HT-29 (cell line): ENCODE measurements at regions not wholly inside any gene's neighbourhood (a gene's known extent, or its start where the extent isn't known, plus 50 kb on each side); places are given as distances from the start of the nearest gene placed in this dataset.

Experiments
- DNase-seq: peaks from one replicate; pipeline ENCODE4 v3.0.0-alpha.2; 2015; ENCODE audit warnings: low spot score

DNA sequence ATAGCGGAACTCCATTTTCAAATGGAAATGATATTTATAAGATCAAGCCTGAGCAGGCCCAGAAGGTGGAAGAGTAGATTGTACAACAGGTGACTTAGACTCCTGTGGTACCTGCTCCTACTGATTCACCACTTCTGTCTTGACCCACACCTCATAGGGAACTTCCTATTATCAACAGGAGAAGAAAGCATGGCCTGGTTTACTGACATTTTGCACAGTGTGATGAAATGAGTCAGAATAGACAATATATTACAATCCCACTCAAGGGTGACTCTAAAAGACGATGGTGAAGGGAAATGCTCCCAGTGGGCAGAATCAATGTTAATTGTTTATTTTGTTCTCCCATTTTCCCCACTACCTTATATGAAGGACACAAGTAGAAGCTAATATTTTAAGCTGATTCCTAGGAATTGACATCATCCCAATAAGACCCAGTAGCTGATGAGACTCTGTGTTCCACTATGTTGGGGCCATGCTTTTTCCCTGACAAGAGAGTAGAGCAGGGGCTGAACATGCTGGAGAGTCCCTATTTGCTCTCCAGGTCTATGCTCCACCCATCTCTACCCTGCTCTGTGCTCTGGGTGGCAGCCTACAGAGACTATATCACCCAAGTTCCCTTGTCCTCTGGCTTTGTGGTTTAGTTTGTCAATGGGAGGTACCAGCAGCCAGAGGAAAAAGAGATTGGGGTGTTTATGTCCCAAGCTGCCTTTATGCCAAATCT is 163.4 kb upstream of the FSTL4 start:
- no peak for DNase-seq

DNA sequence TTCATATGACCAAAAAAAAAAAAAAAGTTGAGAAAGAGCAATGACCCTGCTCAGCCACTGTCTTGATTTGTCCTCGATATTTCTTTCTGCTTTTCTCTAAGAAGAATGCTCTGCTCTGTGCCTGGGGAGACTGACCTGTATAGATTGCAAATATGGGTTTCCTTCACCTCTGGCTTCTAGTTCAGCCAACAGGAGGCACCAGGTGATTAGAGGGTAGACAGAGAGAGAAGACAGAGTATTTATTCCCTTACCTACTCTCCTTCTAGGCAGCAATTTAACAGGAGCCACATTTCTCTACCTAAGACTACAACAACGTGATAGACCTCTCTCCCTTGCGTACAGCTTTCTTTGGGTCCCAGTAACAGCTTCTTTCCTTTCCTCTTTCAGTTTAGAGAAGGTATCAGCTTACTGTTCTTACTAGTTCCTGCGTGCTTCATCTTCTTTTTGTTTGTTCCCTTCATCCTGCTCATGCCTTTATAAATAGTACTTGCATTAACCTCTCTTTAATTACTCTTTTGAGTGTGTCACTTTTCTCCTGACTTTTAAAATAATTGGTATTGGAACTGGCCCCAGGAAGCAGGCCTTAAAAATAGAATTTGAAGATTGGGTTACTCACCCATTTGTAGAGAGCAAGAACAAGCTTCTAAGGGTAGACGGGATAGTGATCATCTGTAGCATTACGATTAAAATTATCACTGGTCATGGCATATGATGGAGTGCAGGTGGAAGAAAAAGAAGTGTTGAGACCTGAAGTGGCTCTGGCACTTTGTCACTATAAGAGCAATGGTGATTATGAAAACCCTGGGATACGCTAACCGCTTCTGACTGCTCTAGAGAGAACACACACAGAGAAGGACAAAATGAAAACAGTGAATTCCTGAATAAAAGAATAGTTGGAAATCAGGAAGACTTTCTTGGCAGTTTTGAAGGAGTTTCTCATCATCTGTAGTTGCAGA is 161.2 kb upstream of the FSTL4 start:
- DNase-seq = no peak

DNA sequence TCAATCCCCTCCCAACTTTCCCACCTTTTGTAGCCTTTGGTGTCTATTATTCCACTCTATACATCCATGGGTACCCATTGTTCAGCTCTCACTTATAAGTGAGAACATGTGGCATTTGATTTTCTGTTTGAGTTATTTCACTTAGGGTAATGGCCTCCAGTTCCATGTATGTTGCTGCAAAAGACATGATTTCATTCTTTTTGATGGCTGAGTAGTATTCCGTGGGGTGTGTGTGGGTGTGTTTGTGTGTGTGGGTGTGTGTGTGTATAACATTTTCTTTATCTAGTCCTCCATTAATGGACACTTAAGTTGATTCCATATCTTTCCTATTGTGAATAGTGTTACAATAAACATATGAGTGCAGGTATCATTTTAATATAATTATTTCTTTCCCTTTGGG is 157.5 kb upstream of the FSTL4 start:
- no peak for DNase-seq

GRCh38 chr5:133763744-133764143 is 151.4 kb upstream of the FSTL4 start:
- DNase-seq = no peak

DNA sequence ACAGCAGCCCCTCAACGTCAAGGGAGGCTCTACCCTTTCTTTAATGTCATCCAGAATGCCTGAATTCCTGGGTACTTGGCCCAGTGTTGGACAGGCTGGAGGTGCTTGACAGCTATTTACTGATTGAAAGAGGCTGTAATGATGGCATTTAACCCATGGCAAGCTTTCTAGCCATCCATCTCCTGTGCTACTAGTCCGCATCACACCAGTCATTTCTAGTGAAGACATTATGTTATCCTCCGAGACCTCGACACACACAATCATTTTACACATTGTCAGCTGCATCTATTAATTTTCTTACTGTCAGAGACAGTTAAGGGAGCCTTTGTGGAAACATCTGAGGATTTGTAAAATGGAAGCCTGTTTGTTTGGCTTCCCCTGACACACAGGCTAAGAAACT is 149.3 kb upstream of the FSTL4 start:
- no peak for DNase-seq

- DNase-seq = no peak
Observed at GRCh38 chr5:133760532-133760931, 148.2 kb upstream of the FSTL4 start.

- DNase-seq = no peak
Observed at GRCh38 chr5:133758641-133759040, 146.3 kb upstream of the FSTL4 start.

DNA sequence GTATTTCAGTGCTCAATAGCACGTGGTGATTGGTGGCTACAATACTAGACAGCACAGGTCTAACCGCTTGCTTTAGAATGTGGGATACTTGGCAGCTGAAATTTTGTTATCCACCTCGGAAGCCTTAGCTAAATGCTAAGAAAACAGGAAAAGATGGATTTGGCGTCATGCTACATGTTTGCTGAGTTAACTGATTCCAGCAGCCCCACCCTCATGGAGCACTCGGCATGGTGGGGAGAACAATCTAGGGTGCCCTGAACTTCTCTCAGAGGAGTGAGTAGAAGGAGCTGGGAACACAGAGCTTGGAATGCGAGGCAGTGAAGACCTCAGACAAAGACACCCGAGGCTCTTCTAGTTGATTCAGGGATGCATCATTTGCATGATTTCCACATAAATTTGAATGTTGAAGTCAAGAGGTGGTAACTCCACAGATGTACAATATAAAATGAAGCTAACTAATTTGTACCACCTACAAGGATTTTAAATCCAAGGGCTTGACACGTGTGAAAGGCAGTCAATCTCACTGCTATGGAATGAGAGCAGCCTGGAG is 145.1 kb upstream of the FSTL4 start:
- no peak for DNase-seq

GRCh38 chr5:133756756-133757155 is 144.4 kb upstream of the FSTL4 start:
- no peak for DNase-seq

DNA sequence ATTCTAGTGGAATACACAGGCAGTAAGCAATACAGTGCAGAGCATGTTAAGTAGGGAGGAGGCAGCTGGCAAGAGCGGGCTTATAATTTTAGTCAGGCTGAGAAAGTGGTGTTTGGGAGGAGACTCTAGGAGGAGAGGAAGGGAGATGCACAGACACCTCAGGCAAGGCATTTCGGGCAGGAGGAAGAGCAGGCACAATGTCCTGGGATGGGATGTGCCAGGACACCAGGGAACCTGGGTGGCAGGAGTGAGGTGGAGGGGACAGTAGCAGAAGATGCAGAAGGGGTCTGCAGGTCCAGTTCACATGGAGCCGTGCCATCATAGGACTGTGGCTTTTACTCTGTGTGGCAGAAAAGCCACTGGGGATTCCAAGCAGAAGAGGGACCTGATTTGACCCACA is 143.7 kb upstream of the FSTL4 start:
- DNase-seq = no peak

DNA sequence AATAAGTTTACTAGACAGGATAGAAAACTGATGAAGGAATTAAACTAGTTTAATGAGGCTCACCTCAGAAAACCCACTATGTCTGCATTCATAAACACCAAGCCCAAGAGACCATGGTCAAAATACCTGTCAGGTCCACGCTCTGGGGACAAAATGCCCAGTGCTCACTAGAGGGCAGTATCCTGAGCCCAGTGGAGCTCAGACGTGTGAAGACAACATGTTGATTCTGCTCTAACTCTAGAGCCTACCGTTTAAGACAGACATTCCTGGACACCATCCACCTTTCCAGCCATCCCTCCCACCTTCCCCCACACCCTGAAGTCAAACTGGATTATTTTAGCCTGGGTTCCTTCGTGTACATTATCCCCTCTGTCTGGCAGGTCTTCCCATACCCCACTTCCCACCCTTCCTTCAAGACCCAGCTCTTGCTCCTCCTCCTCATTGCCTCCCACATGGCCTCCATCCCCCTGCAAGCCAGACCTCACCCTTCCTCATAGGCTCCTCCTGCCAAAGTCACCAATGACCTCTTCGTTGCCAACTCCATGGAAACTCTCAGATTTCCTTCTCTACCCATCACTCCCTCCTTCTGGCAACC is 142.3 kb upstream of the FSTL4 start:
- peak; percentile 59 for DNase-seq

DNA sequence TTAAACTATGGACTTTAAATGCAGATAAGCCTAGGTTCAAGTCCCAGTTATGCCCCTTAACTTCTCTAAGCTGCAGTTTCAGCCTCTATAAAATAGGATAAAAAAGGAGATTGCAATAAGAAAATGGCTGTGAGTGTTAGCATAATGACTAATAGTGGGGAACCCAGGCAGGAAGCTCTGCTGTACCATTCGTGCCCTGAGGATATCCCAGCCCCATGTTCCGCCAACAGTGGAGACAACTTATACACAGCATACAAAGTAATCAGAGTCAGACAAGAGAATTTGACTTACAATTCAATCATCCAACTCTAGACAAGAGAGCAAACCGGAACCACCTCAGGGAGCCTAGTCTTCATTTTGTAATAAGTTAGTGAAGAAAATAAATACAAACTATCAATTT is 141.5 kb upstream of the FSTL4 start:
- no peak for DNase-seq

DNA sequence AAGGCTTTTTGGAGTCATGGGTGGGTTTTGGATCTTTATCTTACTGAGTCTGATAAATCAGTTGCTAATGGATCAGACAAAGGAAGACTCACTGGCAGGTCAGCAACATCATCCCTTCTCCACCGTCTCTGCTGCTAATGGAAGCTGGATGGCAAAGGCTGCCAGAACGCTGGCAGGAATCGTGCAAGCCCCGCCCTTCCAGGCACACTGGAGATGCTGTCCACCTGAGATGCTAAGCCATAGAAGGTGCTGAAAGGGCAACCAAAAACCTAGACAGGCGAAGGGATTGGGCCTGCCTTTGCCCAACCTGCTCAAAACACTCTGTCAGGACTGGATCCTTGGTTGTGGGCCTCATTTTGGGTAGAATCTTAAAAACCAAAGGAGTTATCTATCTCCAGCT is 139.5 kb upstream of the FSTL4 start:
- DNase-seq = no peak

DNA sequence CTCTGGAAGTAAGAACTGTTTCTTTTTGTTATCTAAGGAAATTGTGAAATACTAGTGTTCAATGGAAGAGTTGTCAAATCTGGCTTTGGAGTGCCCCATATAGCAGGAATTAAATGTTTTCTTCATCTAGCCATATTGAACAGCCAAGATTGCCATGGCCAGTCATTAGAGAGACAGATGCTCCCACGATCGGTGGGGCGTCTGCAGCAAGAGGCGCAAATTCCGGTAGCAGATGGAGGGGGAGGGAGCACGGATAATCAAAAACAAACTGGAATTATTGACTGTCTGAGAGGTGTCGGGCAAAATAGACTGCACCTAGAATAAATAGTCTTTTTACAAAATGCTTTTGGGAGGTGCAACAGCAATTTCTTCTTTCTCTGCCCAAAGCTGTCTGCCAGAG is 139.1 kb upstream of the FSTL4 start:
- no peak for DNase-seq

- DNase-seq = no peak
Observed at GRCh38 chr5:133750856-133751255, 138.5 kb upstream of the FSTL4 start.

DNA sequence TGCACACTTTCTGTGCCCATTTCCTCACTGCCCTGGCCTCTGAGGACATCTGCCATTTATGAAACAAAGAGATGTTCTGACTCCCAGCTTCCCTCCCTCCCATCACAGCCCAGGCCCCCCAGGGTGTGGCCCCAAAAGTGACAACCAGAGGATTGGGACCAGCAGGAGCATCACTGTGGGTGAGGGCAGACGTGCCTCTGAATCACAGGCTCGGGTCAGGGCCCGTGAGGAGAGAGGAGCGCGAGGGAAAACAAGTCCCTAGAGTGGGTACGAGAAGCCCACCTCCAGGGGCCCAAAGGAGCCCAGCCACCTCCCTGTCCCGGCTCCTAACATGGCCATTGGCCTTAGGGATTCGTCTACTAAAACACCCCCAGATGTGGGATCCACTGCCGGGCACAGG is 138.0 kb upstream of the FSTL4 start:
- no peak for DNase-seq

DNA sequence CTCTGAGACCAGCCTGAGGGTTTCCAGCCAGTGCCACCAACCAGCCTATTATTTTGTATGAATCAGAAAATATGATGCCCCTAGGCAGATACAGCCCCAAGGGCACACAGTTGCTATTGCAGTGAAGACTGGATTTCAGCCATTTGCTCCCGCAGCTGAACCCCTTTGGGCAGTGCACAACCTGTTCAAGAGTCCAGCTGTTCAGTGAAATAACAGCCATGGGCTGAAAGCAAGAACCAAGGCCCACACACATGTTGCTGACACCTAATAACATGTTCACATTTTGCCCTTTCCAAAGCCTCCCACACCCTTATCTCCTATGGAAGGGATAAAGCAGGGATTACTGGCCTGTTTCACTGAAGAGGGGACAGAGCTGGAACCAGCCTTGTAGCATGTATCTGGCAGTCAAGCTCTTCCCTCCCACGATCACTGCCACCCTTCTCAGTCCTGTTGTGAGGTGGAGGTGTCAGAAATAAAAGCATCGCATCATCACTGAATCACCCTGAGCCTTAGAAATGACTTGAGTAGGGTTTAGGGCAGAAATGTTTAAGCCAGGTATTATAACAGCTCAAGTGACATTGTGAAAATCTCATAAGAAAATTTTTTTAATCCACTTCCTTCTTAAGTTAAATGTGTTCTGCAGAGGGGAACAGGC is 137.1 kb upstream of the FSTL4 start:
- DNase-seq = no peak

DNA sequence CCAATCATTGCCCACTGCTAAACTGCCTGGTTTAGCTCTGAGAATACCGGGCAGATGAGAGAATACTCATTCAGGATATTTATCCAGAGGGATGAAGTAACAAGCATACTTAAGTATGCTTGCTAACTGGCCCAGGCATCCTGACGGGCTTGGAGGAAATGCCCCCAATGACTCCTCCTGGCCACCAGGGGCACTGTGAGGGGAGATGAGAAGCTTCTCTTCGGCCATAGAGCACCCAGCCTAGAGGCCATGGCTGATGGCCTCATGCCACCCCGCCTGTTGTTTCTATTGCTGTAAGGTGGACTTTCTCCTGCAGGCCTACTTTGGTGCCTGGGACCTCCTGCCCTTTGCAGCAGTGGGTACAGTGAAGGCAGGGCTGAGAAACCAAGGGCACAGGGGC is 134.5 kb upstream of the FSTL4 start:
- peak; percentile 11 for DNase-seq

DNA sequence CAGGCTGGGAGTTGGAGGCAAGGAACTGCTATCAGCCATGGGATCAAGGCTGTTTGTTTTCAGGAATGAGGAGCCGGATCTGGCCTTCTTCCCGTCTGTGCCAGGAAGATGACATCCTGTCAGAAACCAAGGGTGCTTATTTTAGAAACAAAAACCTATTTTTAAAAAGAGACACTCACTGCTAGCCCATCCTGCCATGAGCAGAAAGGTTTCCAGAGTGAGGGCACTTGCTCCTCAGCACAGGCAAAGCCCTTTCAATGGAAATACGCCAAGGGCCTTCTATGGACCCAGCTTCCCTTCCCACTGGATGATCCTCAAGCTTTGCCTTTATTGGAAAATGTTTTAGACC is 132.6 kb upstream of the FSTL4 start:
- DNase-seq = no peak

DNA sequence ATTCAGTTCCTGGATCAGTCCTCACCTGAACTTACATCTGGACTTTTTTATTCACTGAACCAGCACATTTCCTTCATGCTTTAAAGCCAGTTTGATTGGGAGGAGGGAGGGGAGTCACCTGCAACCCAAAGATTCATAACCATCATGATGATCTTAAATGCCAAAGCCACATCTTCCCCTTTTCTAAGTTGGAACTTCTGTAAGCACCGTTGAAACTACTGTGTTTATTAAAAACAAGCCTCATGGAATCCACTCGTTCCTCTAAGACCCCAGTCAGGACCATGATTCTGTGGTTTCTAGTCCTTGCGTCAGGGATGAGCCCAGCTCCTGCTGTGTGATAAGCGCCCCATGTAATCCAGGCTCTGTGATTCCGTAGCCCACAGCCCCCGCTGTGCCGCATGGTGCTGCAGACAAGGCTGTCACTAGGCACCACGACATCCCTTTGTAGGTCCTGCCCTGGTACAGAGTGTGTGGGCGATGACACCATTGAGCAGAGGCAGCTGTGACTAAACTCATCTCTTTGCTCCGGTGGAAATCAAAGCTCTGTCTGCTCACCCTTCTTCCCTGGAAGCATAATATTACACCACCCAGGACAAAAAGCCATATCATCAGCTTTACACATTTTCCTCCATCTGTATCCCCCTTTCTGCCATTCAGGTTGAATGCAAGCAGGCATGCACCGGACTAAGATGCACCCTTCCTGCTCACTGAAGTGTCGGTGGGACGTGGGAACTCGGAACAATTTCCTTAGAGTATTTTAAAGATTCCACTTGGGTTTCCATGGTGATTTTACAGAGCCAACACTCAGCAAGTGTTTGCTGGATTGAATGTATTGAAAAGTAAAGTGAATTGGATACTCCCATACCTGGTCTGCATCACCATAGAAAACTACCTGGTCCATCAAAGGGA is 132.0 kb upstream of the FSTL4 start:
- DNase-seq = no peak
